Limb (tissue), 2 donors: ENCODE measurements at regions not wholly inside any gene's neighbourhood (a gene's known extent, or its start where the extent isn't known, plus 50 kb on each side); places are given as distances from the start of the nearest gene placed in this dataset.

ENCODE experiments used
- DNase-seq, 2 donors: peaks; one replicate each; pipeline ENCODE4 v3.0.0-alpha.2; 2016; ENCODE audit errors: extremely low spot score in 2 of 2

DNA sequence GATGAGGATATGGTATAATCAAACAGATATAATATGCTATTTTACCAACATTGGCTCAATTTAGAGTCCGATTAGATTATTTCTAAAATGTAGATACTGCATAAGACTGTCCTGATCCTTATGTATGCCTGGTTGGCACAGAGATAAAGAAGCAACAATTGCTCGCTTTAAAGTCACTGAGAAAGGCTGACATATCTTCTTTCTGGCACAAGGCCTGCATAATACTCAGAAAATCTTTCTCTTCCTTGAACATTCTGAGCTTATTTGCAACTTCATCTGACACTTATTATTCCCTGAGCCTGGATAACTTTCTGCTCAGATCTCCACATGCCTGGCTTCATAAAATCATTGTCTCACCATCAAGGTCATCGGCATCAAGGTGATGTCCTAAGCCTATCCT, 219.3 kb upstream of the CDH9 start:
- no peak for DNase-seq

- DNase-seq: no peak
These were observed 214.5 kb upstream of the CDH9 start for GRCh38 chr5:27252911-27253310.

- peak in 1 of 2 donors; percentile 5 for DNase-seq
These were observed 203.9 kb upstream of the CDH9 start for GRCh38 chr5:27242258-27242626.

- peak in 1 of 2 donors; percentile 38 for DNase-seq
These were observed 203.3 kb upstream of the CDH9 start for GRCh38 chr5:27241564-27242257.

- no peak for DNase-seq
These were observed 202.4 kb upstream of the CDH9 start for GRCh38 chr5:27240791-27241190.

DNA sequence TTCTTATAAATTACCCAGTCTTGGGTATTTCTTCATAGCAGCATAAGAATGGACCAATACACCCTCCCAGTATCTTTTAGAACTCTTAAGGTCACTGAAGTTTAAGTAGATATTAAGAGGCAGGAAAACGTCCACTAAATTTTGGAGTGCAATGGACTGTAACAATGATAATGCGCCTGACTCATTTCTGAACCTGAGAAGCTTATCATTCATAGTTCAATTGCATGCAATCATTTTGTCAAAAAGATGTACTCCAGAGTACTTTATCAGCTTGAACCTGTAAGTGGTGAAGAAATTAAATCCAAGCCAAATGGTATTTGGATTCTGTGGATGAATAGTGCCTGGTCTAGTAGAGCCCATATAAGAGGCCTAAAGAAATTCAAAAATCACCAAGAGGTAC, 196.5 kb upstream of the CDH9 start:
- no peak for DNase-seq

DNA sequence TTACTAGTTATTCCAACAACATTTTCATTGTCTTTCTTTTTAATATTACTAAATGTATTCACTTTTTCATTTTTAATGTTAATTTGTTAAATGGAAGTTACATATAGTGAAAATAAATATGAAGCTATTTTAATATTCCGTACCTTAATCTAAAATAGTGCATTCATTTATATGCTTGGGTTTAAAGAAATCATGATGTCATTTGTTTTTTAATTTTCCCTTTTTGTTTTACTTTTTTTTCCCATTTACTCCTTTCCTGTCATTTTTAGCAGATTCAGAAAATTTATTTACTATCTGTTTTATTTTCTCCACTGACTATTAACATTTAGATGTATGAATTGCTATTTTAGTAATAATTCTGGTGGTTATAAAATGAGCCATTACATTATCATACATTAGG, 183.0 kb upstream of the CDH9 start:
- no peak for DNase-seq

DNA sequence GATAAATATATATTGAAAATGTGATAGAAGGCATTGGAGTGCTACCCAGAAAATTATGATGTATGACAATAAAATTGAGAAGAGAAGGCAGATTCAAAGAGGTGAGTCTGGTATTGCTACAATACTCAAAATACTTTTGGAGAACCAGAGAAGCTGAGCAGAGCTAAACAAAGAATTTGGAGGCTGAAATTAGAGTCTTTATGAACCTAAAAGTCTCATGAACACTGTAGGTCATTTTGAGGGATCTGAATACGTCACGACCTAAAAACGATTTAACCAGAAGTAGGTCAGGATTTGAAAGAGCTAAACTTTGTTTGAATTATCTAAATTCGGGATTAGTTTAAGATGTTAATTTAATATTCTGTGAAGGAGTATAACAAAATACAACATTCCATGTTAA, 182.4 kb upstream of the CDH9 start:
- no peak for DNase-seq

DNA sequence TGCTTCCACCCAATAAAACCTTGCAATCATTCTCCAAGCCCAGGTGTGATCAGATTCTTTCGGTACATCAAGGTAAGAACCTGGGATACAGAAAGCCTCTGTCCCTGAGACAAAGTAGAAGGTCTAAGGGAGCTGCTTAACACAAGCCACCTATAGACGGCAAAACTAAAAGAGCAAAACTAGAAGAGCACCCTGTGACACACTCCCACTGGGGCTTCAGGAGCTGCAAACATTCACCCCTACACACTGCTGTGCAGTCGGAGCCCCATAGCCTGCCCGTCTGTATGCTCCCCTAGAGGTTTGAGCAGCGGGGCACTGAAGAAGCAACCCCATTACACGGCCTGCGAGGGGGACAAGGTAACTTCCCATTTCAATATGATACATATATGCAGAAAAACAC, 179.6 kb upstream of the CDH9 start:
- no peak for DNase-seq

DNA sequence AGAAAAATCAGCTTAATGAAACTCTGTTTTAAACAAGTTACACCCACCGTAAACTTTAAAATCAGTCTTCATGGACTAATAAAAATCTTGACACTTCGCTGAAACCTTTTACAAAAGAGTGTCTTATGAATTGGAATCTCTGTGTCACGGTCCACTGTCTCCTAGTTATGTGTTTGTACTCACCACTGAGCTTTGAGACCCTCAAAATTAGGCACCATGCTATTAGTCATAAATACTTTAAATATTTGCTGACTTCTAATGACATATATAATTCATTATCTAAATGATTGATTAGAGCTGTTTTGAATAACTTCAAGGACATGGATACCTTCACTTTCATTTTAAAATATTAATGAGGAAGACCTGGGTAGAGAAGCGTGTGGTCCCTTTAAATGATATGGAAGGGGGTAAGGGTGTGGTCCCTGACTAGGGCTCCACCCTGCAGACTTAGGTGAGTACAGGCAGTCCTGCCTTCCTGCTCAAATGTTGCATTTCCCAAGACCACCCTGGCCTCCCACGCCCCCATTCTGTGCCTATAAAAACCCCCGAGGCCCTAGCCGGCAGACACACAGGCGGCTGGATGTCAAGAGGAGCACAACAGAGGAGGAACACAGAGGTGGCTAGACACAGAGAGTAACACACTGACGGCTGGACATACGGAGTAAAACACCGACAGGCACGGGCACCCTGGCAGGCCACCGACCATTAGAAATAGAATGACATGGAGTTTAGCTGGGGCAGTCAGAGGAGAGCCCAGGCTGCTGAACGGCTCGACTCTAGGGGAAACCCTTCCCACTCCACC, 179.0 kb upstream of the CDH9 start:
- no peak for DNase-seq

- no peak for DNase-seq
These were observed 178.1 kb upstream of the CDH9 start for GRCh38 chr5:27216367-27216950.

DNA sequence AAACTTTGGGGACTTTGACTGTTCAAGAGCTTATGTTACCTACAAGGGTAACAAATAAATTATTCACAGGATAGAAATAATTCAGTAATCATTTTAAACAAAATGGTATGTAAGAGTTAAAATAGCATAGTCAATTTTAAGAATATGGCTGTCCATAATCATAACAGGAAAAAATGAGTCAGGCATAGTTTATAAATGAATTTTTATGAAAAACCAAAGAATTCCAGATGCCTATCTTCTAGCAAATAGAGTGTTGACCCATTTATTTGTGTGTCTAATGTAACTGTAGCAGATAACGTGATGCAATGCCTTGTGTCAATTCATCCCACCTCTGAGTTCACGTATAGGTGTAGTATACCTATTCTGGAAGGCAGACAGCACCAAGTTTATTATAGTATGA, 169.7 kb upstream of the CDH9 start:
- DNase-seq: no peak

- DNase-seq: no peak
These were observed 153.6 kb upstream of the CDH9 start for GRCh38 chr5:27191786-27192510.

DNA sequence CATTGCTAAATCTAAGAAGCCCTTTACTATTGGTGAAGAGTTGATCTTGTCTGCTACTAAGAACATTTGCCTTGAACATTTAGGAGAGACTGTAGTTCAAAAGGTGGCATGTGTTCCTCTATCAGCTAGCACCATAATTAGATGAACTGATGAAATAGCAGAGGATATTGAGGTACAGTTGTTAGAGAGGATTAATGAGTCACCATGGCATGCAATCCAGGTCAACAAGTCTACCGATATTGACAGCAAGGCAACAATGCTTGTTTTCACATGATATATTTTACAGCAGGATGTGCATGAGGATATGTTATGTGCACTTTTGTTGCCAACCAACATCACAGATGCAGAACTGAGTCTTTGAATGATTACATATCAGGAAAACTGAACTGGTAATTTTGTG, 134.3 kb upstream of the CDH9 start:
- DNase-seq: no peak

DNA sequence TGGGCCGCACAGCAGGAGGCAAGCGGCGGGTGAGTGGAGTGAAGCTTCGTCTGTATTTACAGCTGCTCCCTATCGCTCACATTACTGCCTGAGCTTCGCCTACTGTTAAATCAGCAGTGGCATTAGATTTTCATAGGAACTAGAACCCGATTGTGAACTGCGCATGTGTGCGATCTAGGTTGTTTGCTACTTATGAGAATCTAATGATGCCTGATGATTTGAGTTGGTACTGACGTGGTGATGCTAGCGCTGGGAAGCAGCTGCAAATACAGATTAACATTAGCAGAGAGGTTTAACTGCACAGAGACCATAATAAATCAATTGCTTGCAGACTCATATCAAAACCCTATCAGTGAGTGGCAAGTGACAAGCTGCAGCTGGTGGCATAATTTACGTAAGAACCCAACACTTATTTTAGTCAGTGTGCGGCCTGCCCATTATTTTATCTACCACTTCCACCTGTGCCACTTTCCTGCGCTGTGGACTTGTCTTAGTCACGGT, 133.4 kb upstream of the CDH9 start:
- no peak for DNase-seq

- no peak for DNase-seq
These were observed 120.4 kb upstream of the CDH9 start for GRCh38 chr5:27158775-27159174.

DNA sequence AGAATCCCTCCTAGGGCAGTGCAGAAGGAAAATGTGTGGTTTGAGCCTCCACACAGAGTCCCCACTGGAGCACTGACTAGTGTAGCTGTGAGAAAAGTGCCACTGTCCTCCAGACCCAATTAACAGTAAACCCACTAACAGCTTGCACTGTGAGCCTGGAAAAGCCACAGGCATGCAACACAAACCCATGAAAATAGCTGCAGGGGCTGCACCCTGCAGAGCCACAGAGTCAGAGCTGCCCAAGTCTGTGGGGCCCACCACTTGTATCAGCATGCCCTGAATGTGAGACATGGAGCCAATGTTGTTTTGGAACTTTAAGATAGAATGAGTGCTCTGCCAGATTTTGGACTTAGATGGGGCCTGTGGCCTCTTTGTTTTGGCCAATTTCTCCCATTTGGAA, 119.8 kb upstream of the CDH9 start:
- DNase-seq: no peak

- DNase-seq: no peak
These were observed 106.1 kb upstream of the CDH9 start for GRCh38 chr5:27144456-27144855.

DNA sequence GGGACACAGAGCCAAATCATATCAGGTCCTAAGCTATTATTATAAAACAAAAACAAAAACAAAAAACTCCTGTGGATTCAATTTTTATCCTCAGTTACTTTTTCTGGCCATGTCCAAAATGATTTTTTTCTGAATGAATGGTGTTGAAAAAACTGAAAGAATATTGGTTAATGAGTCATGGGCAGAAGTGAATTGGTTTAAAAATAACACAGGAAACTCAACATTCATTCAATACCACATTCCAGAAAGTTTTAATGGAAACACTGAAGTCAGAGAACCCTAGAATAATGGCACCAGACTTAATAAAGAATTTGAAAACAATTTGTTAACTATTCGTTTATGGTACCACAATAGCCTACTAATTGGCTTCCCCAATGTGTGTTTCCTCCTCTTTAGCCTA, 102.4 kb upstream of the CDH9 start:
- DNase-seq: no peak

- no peak for DNase-seq
These were observed 92.2 kb upstream of the CDH9 start for GRCh38 chr5:27130587-27130986.

DNA sequence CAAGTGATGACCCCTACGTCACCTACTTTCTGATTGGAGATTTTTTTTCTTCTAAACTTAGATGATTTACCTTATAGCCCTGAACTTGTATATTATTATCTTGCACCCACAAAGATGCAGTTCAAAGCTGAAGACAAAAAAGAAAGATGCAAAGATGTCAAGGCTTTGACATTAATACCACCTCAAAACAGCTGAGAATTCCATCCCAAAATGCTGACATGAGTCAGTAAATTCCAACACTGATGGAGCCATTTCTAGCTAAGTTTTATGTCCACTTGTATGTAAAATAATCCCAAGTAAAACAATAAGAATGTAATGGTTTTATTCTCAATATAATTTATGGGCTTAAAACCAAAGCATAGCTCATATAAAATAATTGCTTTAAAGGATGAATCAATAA, 91.5 kb upstream of the CDH9 start:
- DNase-seq: no peak

GRCh38 chr5:27125856-27126255, 87.5 kb upstream of the CDH9 start:
- DNase-seq: no peak
